ENCODE measurements at regions not wholly inside any gene's neighbourhood (a gene's known extent, or its start where the extent isn't known, plus 50 kb on each side); places are given as distances from the start of the nearest gene placed in this dataset.

GRCh38 chr13:34816908-34817665, 125.0 kb upstream of the NBEA start:
- Histone ChIP-seq H4K20me1 (ENCODE audit: control insufficient read depth, insufficient read depth, low read length, poor library complexity, severe bottlenecking) (no peaks in the 10 kb centered on the region), H3K4me1 (ENCODE audit: control insufficient read depth in 2 of 2, insufficient read depth in 2 of 2, low read length in 2 of 2) (no peaks in the 10 kb centered on the region), H2AFZ (ENCODE audit: insufficient read depth, low read depth, low read length, poor library complexity, severe bottlenecking) (no peak overlapping the region), H3K9me3 (ENCODE audit: control extremely low read depth in 1 of 3, control insufficient read depth in 2 of 3, insufficient read depth in 1 of 3, low read length in 2 of 3) (peaks cover 0 to 2% (median 0%) of the 10 kb centered on the region in 3 donors), H3K27me3 (replicated peaks in 1 of 4; ENCODE audit: control extremely low read depth in 1 of 4, control insufficient read depth in 3 of 4, insufficient read depth in 4 of 4, low read length in 3 of 4) (no peaks in the 10 kb centered on the region), H3K36me3 (replicated peaks in 1 of 2; ENCODE audit: control extremely low read depth in 1 of 2, control insufficient read depth in 1 of 2, extremely low read depth in 1 of 2, insufficient read depth in 2 of 2, low read length in 1 of 2) (no peaks in the 10 kb centered on the region), H3K9ac (ENCODE audit: low read length) (no peak overlapping the region), H3K4me2 (replicated peaks; ENCODE audit: low read depth, low read length, poor library complexity, severe bottlenecking) (no peak overlapping the region), H3K4me3 (ENCODE audit: control extremely low read depth in 1 of 5, extremely low read depth in 1 of 5, insufficient read depth in 1 of 5, low read depth in 2 of 5, low read length in 4 of 5) (no peak overlapping the region), H3K27ac (ENCODE audit: low read length in 2 of 2) (no peak overlapping the region), H3K79me2 (ENCODE audit: control insufficient read depth, insufficient read depth, low read length) (no peaks in the 10 kb centered on the region)
- TF ChIP-seq EZH2 (IDR thresholded peaks at IDR 0.05; ENCODE audit: borderline replicate concordance, insufficient read depth, low read depth, low read length, poor library complexity, severe bottlenecking) (no peak), CTCF (IDR thresholded peaks at IDR 0.05) (no peak)
- DNase-seq (no peak), ATAC-seq (ENCODE audit: low read depth) (no peak)
- H3K27me3 Mint-ChIP-seq: no peaks in the 10 kb centered on the region
- H3K9me3 Mint-ChIP-seq (ENCODE audit: insufficient read depth): peaks cover 5% of the 10 kb centered on the region
- ChIA-PET CTCF (no interaction called here), POLR2A (no interaction called here)
- WGBS (ENCODE audit: insufficient coverage): 63% methylated on average over 2 of the region's 6 CpGs
- H3K27ac Mint-ChIP-seq: no peak overlapping the region
- H3K4me1 Mint-ChIP-seq: no peaks in the 10 kb centered on the region
- intact Hi-C loops (cut with micrococcal nuclease): no loop called here
- H3K4me3 Mint-ChIP-seq: no peak overlapping the region

GRCh38 chr13:34822650-34823049, 119.4 kb upstream of the NBEA start:
- Mint-ChIP-seq H3K4me1 (no peaks in the 10 kb centered on the region), H3K9me3 (ENCODE audit: insufficient read depth) (no peaks in the 10 kb centered on the region), H3K4me3 (no peak overlapping the region), H3K27ac (no peak overlapping the region), H3K27me3 (no peaks in the 10 kb centered on the region)
- no peak overlapping the region for H3K27ac ChIP-seq (ENCODE audit: low read length in 2 of 2)
- no peak for DNase-seq
- no peaks in the 10 kb centered on the region for H4K20me1 ChIP-seq (ENCODE audit: control insufficient read depth, insufficient read depth, low read length, poor library complexity, severe bottlenecking)
- no peaks in the 10 kb centered on the region for H3K27me3 ChIP-seq (replicated peaks in 1 of 4; ENCODE audit: control extremely low read depth in 1 of 4, control insufficient read depth in 3 of 4, insufficient read depth in 4 of 4, low read length in 3 of 4)
- no peak overlapping the region for H3K4me3 ChIP-seq (ENCODE audit: control extremely low read depth in 1 of 5, extremely low read depth in 1 of 5, insufficient read depth in 1 of 5, low read depth in 2 of 5, low read length in 4 of 5)
- H3K9ac ChIP-seq (ENCODE audit: low read length): no peak overlapping the region
- no peak overlapping the region for H3K4me2 ChIP-seq (replicated peaks; ENCODE audit: low read depth, low read length, poor library complexity, severe bottlenecking)
- ATAC-seq (ENCODE audit: low read depth): no peak
- no peak for TF ChIP-seq CTCF (IDR thresholded peaks at IDR 0.05)
- TF ChIP-seq EZH2 (IDR thresholded peaks at IDR 0.05; ENCODE audit: borderline replicate concordance, insufficient read depth, low read depth, low read length, poor library complexity, severe bottlenecking): no peak
- H3K36me3 ChIP-seq (replicated peaks in 1 of 2; ENCODE audit: control extremely low read depth in 1 of 2, control insufficient read depth in 1 of 2, extremely low read depth in 1 of 2, insufficient read depth in 2 of 2, low read length in 1 of 2): no peaks in the 10 kb centered on the region
- ChIA-PET CTCF (no interaction called here), POLR2A (no interaction called here)
- intact Hi-C loops (cut with micrococcal nuclease): no loop called here
- no peaks in the 10 kb centered on the region for H3K79me2 ChIP-seq (ENCODE audit: control insufficient read depth, insufficient read depth, low read length)
- no CpG with 5 or more reads among the region's 1 CpG for WGBS (ENCODE audit: insufficient coverage)
- no peak overlapping the region for H2AFZ ChIP-seq (ENCODE audit: insufficient read depth, low read depth, low read length, poor library complexity, severe bottlenecking)
- no peaks in the 10 kb centered on the region for H3K4me1 ChIP-seq (ENCODE audit: control insufficient read depth in 2 of 2, insufficient read depth in 2 of 2, low read length in 2 of 2)
- H3K9me3 ChIP-seq (ENCODE audit: control extremely low read depth in 1 of 3, control insufficient read depth in 2 of 3, insufficient read depth in 1 of 3, low read length in 2 of 3): no peaks in the 10 kb centered on the region
